ENCODE measurements at regions not wholly inside any gene's neighbourhood (a gene's known extent, or its start where the extent isn't known, plus 50 kb on each side); places are given as distances from the start of the nearest gene placed in this dataset.
"Not testable (repeated sequence)": the region's sequence is repeated elsewhere in the genome, so short reads cannot be mapped to it uniquely, and the experiment has no call there.

GRCh38 chr11:21988477-21988876, 204.4 kb upstream of the ANO5 start:
- no peak for TF ChIP-seq CTCF (IDR thresholded peaks at IDR 0.05; ENCODE audit: borderline replicate concordance, insufficient read depth, low read depth, low read length)
- H3K4me3 ChIP-seq (ENCODE audit: low read depth, low read length): no peak overlapping the region

- H3K4me3 ChIP-seq (ENCODE audit: low read depth, low read length): not testable (repeated sequence)
Measured at GRCh38 chr11:22001803-22002202, 191.1 kb upstream of the ANO5 start.

DNA sequence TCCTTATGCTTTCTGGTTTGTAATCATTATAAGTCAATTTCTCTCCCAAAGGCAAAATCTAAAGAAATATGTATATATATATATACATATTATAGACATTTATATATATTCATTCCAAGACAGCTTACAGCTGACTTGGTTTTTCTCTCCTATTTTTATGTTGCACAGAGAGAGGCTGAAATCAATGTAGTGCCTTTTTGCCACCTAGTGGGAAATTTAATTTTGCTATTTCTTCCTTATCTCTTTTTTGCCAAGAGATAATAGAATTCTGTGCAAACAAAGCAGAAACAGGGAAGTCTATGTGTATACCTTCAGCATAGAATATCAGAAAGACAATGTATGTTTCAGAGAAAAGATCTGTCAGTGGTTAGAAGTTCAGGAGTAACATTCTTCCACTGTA, 186.0 kb upstream of the ANO5 start:
- no peak overlapping the region for H3K4me3 ChIP-seq (ENCODE audit: low read depth, low read length)
- no peak for TF ChIP-seq CTCF (IDR thresholded peaks at IDR 0.05; ENCODE audit: borderline replicate concordance, insufficient read depth, low read depth, low read length)

- no peak overlapping the region for H3K4me3 ChIP-seq (ENCODE audit: low read depth, low read length)
- no peak for TF ChIP-seq CTCF (IDR thresholded peaks at IDR 0.05; ENCODE audit: borderline replicate concordance, insufficient read depth, low read depth, low read length)
Measured at GRCh38 chr11:22031791-22032190, 161.1 kb upstream of the ANO5 start.

DNA sequence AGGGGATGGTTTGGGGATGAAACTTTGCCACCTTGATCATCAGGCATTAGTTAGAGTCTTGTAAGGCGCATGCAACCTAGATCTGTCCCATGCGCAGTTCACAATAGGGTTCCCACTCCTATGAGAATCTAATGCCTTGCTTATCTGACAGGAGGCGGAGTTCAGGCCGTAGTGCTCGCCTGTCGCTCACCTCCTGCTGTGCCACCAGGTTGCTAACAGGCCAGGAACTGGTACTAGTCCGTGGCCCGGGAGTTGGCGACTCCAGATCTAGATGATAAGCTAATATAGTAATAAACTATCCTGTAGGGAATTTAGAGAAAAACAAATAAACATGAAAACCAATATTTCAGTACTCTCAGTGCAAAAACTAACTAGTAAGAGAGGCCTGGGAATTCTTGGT, 155.4 kb upstream of the ANO5 start:
- TF ChIP-seq CTCF (IDR thresholded peaks at IDR 0.05; ENCODE audit: borderline replicate concordance, insufficient read depth, low read depth, low read length): no peak
- no peak overlapping the region for H3K4me3 ChIP-seq (ENCODE audit: low read depth, low read length)

DNA sequence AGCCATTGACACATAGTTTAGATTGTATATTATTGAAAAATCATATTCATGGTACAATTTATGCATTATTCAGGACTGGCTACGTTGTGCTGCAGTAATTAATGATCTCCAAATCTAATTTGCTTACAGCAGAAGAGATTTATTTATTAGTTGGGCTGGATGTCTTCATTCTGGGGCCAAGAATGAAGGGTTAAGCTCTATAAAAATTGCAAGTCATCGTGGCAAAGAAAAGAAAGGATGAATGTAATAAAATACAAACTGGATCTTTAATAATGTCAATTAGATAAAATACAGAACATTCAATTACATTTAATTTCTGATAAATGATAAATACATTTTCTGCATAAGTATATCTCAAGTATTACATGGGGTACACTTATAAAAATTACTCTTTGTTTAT, 151.8 kb upstream of the ANO5 start:
- H3K4me3 ChIP-seq (ENCODE audit: low read depth, low read length): no peak overlapping the region
- no peak for TF ChIP-seq CTCF (IDR thresholded peaks at IDR 0.05; ENCODE audit: borderline replicate concordance, insufficient read depth, low read depth, low read length)

DNA sequence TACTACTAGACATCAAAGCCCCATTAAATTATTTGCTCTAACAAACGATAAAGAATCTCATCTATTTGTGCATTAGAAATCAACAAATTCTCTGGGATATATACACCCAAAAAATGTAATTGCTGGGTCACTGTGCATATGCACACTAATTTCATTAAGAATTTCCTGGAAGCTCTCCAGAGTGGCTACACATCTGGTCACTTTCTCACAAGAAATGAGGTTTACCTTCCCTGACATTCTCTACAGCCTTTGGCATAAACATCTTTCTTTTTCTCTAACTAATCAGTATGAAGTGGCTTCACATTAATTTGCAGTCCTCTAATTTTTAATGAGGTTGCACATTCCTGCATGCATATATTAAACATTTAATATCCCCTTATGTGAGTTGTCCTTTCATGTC, 150.8 kb upstream of the ANO5 start:
- no peak overlapping the region for H3K4me3 ChIP-seq (ENCODE audit: low read depth, low read length)
- no peak for TF ChIP-seq CTCF (IDR thresholded peaks at IDR 0.05; ENCODE audit: borderline replicate concordance, insufficient read depth, low read depth, low read length)

- no peak overlapping the region for H3K4me3 ChIP-seq (ENCODE audit: low read depth, low read length)
- no peak for TF ChIP-seq CTCF (IDR thresholded peaks at IDR 0.05; ENCODE audit: borderline replicate concordance, insufficient read depth, low read depth, low read length)
Measured at GRCh38 chr11:22044126-22044525, 148.8 kb upstream of the ANO5 start.

Data from GM12875 (cell line).